ENCODE measurements at regions not wholly inside any gene's neighbourhood (a gene's known extent, or its start where the extent isn't known, plus 50 kb on each side); places are given as distances from the start of the nearest gene placed in this dataset.

- TF ChIP-seq CTCF (IDR thresholded peaks at IDR 0.05) (no peak), POLR2A (IDR thresholded peaks at IDR 0.05; ENCODE audit: low read depth) (no peak), EP300 (IDR thresholded peaks at IDR 0.05) (no peak)
These were observed 83.4 kb downstream of the ADRB2 start for GRCh38 chr5:148909766-148910165.

All from esophagus muscularis mucosa (tissue), 4 donors.